ENCODE measurements at regions not wholly inside any gene's neighbourhood (a gene's known extent, or its start where the extent isn't known, plus 50 kb on each side); places are given as distances from the start of the nearest gene placed in this dataset.
A peak's percentile ranks its signal among the peaks of the same experiment; 100 is the strongest.

DNA sequence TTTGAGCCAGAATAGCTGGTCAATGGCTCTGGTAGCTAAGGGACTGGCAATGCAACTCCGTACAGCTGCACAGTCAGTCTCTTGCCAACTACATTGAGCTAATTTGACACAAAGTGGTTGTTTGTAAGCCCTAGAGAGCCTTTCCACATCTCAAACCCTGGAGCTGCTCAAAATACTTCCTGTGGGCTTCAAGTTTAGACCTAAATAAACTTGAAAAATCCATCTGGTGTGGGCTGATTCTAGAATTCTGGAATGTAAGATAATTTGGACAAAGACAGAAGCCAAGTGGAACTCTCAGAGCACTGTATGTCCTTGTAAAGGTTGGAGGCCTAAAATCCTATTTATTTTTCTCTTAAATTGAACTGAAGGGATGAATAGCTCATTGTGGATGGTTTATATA lies 380.8 kb downstream of the SPRY1 start:
- no peaks in the 10 kb centered on the region for H3K36me3 ChIP-seq (ENCODE audit: control insufficient read depth in 2 of 3, insufficient read depth in 3 of 3, low read length in 3 of 3)
- FAIRE-seq, result no peak
- DNase-seq, result no peak
- H3K27ac ChIP-seq (ENCODE audit: low read depth in 2 of 2, low read length in 2 of 2), result no peak overlapping the region
- no peaks in the 10 kb centered on the region for H3K4me1 ChIP-seq (ENCODE audit: control insufficient read depth in 2 of 3, insufficient read depth in 2 of 3, low read depth in 1 of 3, low read length in 3 of 3)
- no peak for TF ChIP-seq CTCF (IDR thresholded peaks at IDR 0.05; ENCODE audit: borderline replicate concordance, extremely low read depth, insufficient read depth)
- no peaks in the 10 kb centered on the region for H3K9me3 ChIP-seq (ENCODE audit: control insufficient read depth in 2 of 3, insufficient read depth in 1 of 3, low read length in 3 of 3)
- intact Hi-C loops (cut with DNase I), result no loop called here
- H3K9ac ChIP-seq (ENCODE audit: low read length in 3 of 3), result no peak overlapping the region
- H3K27me3 ChIP-seq (ENCODE audit: control insufficient read depth, insufficient read depth, low read length), result no peaks in the 10 kb centered on the region
- no peak overlapping the region for H3K4me3 ChIP-seq (ENCODE audit: low read length in 3 of 3)

- Histone ChIP-seq H3K27me3 (ENCODE audit: control insufficient read depth, insufficient read depth, low read length) (no peaks in the 10 kb centered on the region), H3K9me3 (ENCODE audit: control insufficient read depth in 2 of 3, insufficient read depth in 1 of 3, low read length in 3 of 3) (no peaks in the 10 kb centered on the region), H3K36me3 (ENCODE audit: control insufficient read depth in 2 of 3, insufficient read depth in 3 of 3, low read length in 3 of 3) (no peaks in the 10 kb centered on the region), H3K4me3 (ENCODE audit: low read length in 3 of 3) (no peak overlapping the region), H3K4me1 (ENCODE audit: control insufficient read depth in 2 of 3, insufficient read depth in 2 of 3, low read depth in 1 of 3, low read length in 3 of 3) (no peaks in the 10 kb centered on the region), H3K9ac (ENCODE audit: low read length in 3 of 3) (no peak overlapping the region), H3K27ac (ENCODE audit: low read depth in 2 of 2, low read length in 2 of 2) (no peak overlapping the region)
- DNase-seq (no peak), FAIRE-seq (peak; percentile 44)
- no peak for TF ChIP-seq CTCF (IDR thresholded peaks at IDR 0.05; ENCODE audit: borderline replicate concordance, extremely low read depth, insufficient read depth)
- intact Hi-C loops (cut with DNase I), result no loop called here
These were observed 386.7 kb downstream of the SPRY1 start for GRCh38 chr4:123783151-123783790.

GRCh38 chr4:123783921-123784320 lies 387.3 kb downstream of the SPRY1 start:
- no peak overlapping the region for H3K9ac ChIP-seq (ENCODE audit: low read length in 3 of 3)
- intact Hi-C loops (cut with DNase I), result no loop called here
- FAIRE-seq, result no peak

More at GRCh38 chr4:123783921-123784320, 387.3 kb downstream of the SPRY1 start:
- no peak overlapping the region for H3K4me3 ChIP-seq (ENCODE audit: low read length in 3 of 3)
- H3K27ac ChIP-seq (ENCODE audit: low read depth in 2 of 2, low read length in 2 of 2), result no peak overlapping the region
- DNase-seq, result no peak
- TF ChIP-seq CTCF (IDR thresholded peaks at IDR 0.05; ENCODE audit: borderline replicate concordance, extremely low read depth, insufficient read depth), result no peak
- no peaks in the 10 kb centered on the region for H3K27me3 ChIP-seq (ENCODE audit: control insufficient read depth, insufficient read depth, low read length)
- H3K9me3 ChIP-seq (ENCODE audit: control insufficient read depth in 2 of 3, insufficient read depth in 1 of 3, low read length in 3 of 3), result no peaks in the 10 kb centered on the region
- no peaks in the 10 kb centered on the region for H3K4me1 ChIP-seq (ENCODE audit: control insufficient read depth in 2 of 3, insufficient read depth in 2 of 3, low read depth in 1 of 3, low read length in 3 of 3)
- H3K36me3 ChIP-seq (ENCODE audit: control insufficient read depth in 2 of 3, insufficient read depth in 3 of 3, low read length in 3 of 3), result no peaks in the 10 kb centered on the region
